ENCODE measurements at regions not wholly inside any gene's neighbourhood (a gene's known extent, or its start where the extent isn't known, plus 50 kb on each side); places are given as distances from the start of the nearest gene placed in this dataset.

DNA sequence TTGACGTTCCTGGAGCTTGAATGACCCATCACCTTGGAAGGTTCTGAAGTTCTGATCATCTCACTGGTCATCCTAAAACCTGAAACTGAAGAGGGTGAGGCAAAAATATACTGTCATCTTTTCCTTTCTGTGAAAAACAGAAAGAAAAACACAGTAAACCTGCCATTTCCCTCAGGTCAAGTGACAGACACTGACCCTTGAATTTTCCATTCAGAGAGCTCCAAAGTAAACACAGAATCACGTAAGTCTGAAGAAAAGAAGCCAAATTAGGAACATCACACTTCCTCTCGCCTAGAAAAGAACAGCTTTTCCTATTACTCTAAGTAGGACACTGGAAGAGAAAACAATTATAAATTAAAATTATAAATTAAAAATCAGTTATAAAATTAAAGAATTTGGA, 78.7 kb upstream of the TGFBR2 start:
- intact Hi-C loops (cut with DNase I), result loop anchor here in 1 of 4 donors (10.0 kb wide), 1 partner anchor 157 kb away; no protein-coding TSS in a partner anchor
- Histone ChIP-seq H3K4me3 (no peak overlapping the region), H3K27me3 (no peaks in the 10 kb centered on the region), H3K36me3 (no peaks in the 10 kb centered on the region), H3K4me1 (ENCODE audit: insufficient read depth) (no peaks in the 10 kb centered on the region), H3K27ac (no peak overlapping the region), H3K9me3 (no peaks in the 10 kb centered on the region)
- 65 to 80% (median 75%) methylated on average over 3 of the region's 3 CpGs for WGBS, 3 donors
- no peak for TF ChIP-seq POLR2A (IDR thresholded peaks at IDR 0.05)
- DNase-seq, result no peak

- Histone ChIP-seq H3K4me3 (no peak overlapping the region), H3K36me3 (no peaks in the 10 kb centered on the region), H3K9me3 (no peaks in the 10 kb centered on the region), H3K4me1 (ENCODE audit: insufficient read depth) (no peaks in the 10 kb centered on the region), H3K27ac (no peak overlapping the region), H3K27me3 (no peaks in the 10 kb centered on the region)
- no peak for DNase-seq
- intact Hi-C loops (cut with DNase I), result no loop called here
- WGBS, 3 donors, result 90 to 100% (median 97%) methylated on average over 1 of the region's 1 CpG
- TF ChIP-seq CTCF (IDR thresholded peaks at IDR 0.05) (no peak), POLR2A (IDR thresholded peaks at IDR 0.05) (no peak), EP300 (IDR thresholded peaks at IDR 0.05) (no peak)
Observed at GRCh38 chr3:30530084-30530483, 76.3 kb upstream of the TGFBR2 start.

GRCh38 chr3:30531017-30531570, 75.3 kb upstream of the TGFBR2 start:
- Histone ChIP-seq H3K27me3 (no peaks in the 10 kb centered on the region), H3K4me3 (no peak overlapping the region), H3K4me1 (ENCODE audit: insufficient read depth) (no peaks in the 10 kb centered on the region), H3K27ac (no peak overlapping the region), H3K9me3 (no peaks in the 10 kb centered on the region), H3K36me3 (no peaks in the 10 kb centered on the region)
- TF ChIP-seq CTCF (IDR thresholded peaks at IDR 0.05) (no peak), POLR2A (IDR thresholded peaks at IDR 0.05) (no peak), EP300 (IDR thresholded peaks at IDR 0.05) (no peak)
- WGBS, 3 donors, result 93 to 95% (median 95%) methylated on average over 3 of the region's 3 CpGs
- DNase-seq, result no peak
- intact Hi-C loops (cut with DNase I), result no loop called here

DNA sequence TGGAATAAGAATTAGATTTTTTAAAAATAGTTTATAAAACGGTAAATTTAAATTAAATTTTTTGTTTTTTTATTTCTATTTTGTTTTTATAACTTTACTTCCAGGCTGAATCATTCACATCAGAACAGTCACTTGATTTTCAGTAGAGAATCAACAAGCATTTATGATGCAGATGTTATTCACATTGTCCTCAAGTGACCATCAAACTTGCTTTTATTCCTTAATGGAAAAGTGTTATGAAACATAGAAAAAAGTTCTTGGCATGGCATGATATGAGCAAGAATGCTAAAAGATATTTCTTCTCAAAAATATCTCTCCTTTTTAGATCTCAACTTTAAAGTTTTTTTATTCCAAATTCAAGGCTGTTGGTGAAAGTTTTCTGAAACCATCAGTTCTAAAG, 70.9 kb upstream of the TGFBR2 start:
- no peak for DNase-seq
- Histone ChIP-seq H3K27me3 (no peaks in the 10 kb centered on the region), H3K27ac (no peak overlapping the region), H3K4me3 (no peak overlapping the region), H3K9me3 (no peaks in the 10 kb centered on the region), H3K36me3 (no peaks in the 10 kb centered on the region), H3K4me1 (ENCODE audit: insufficient read depth) (no peaks in the 10 kb centered on the region)
- WGBS, 3 donors, result 21 to 51% (median 26%) methylated on average over 1 of the region's 1 CpG
- TF ChIP-seq CTCF (IDR thresholded peaks at IDR 0.05), result no peak
- no peak for TF ChIP-seq POLR2A (IDR thresholded peaks at IDR 0.05)
- TF ChIP-seq EP300 (IDR thresholded peaks at IDR 0.05), result no peak
- intact Hi-C loops (cut with DNase I), result no loop called here

GRCh38 chr3:30538791-30539190, 67.6 kb upstream of the TGFBR2 start:
- H3K27ac ChIP-seq, result no peak overlapping the region
- TF ChIP-seq EP300 (IDR thresholded peaks at IDR 0.05) (no peak), CTCF (IDR thresholded peaks at IDR 0.05) (no peak), POLR2A (IDR thresholded peaks at IDR 0.05) (no peak)
- no peaks in the 10 kb centered on the region for H3K9me3 ChIP-seq
- H3K4me3 ChIP-seq, result no peak overlapping the region
- no peaks in the 10 kb centered on the region for H3K4me1 ChIP-seq (ENCODE audit: insufficient read depth)
- H3K36me3 ChIP-seq, result no peaks in the 10 kb centered on the region
- intact Hi-C loops (cut with DNase I), result no loop called here
- no peak for DNase-seq
- 67 to 83% (median 70%) methylated on average over 1 of the region's 1 CpG for WGBS, 3 donors
- H3K27me3 ChIP-seq, result no peaks in the 10 kb centered on the region
